A549 (cell line): ENCODE measurements at regions not wholly inside any gene's neighbourhood (a gene's known extent, or its start where the extent isn't known, plus 50 kb on each side); places are given as distances from the start of the nearest gene placed in this dataset.

Experiments used
- ATAC-seq, 2 experiments: fragments of 200-7000 bp in 1 of 2; fragments of >200 bp in 1 of 2; cut with Nextera tagmentation in 1 of 2; cut with Tn5 transposase in 1 of 2; 3 replicates each; pipeline versions ENCODE4 v1.8.0 to v1.9.1; 2018 to 2020; ENCODE audit warnings: mild to moderate bottlenecking in 1 of 2, moderate library complexity in 1 of 2
- CTCF ChIA-PET: fragments of 300-600 bp; sonication (Branson Sonifier 250); formaldehyde crosslinking; extraction: SDS; loops from one replicate; lab custom pipeline; 2021; ENCODE audit warnings: antibody characterized with exemption, inconsistent platforms; lab: Yijun Ruan, JAX
- POLR2A ChIA-PET: fragments of 350-600 bp; formaldehyde crosslinking; extraction: SDS; loops from one replicate; lab custom pipeline; 2021; ENCODE audit warnings: antibody characterized with exemption, inconsistent platforms; lab: Yijun Ruan, JAX
- DNase-seq, 2 experiments: peaks; one replicate each; pipeline versions ENCODE4 v3.0.0 to v3.0.0-alpha.2; 2011 to 2016; ENCODE audit warnings: low read depth in 1 of 2, low spot score in 1 of 2
- FAIRE-seq: peaks from 2 replicates; lab custom pipeline; 2011; peaks lifted over from hg19 to GRCh38; lab: Jason Lieb, UNC
- H3K27ac ChIP-seq, 2 experiments: fragments of >200 bp; sonication (Bioruptor Twin); formaldehyde crosslinking; 3 replicates each; pipeline ENCODE4 v1.5.1; 2016 to 2017
- H3K4me1 ChIP-seq: fragments of >200 bp; sonication (Bioruptor Twin); formaldehyde crosslinking; 3 replicates; pipeline ENCODE4 v1.6.1; 2016
- H3K4me2 ChIP-seq: fragments of >200 bp; sonication (Bioruptor Twin); formaldehyde crosslinking; 3 replicates; pipeline ENCODE4 v1.6.1; 2016
- H3K4me3 ChIP-seq: fragments of >200 bp; sonication (Bioruptor Twin); formaldehyde crosslinking; 3 replicates; pipeline ENCODE4 v1.5.1; 2016
- H3K9me3 ChIP-seq: fragments of >200 bp; sonication (Bioruptor Twin); formaldehyde crosslinking; 3 replicates; pipeline ENCODE4 v1.6.1; 2016
- ATOH8 ChIP-seq: fragments of 250-450 bp; sonication (Bioruptor Pico); IDR thresholded peaks from 2 replicates; pipeline ENCODE4 v1.5.0; 2020; ENCODE audit warnings: low read depth, mild to moderate bottlenecking, moderate library complexity
- BCL3 ChIP-seq: fragments of >200 bp; sonication (Bioruptor Twin); formaldehyde crosslinking; IDR thresholded peaks from 3 replicates; pipeline ENCODE4 v1.6.1; 2016
- CEBPB ChIP-seq, 2 experiments: fragments of >200 bp in 1 of 2; sonication (Bioruptor Twin) in 1 of 2; formaldehyde crosslinking in 1 of 2; IDR thresholded peaks; 2 replicates each; pipeline ENCODE4 v1.6.1; 2012 to 2016
- CHD2 ChIP-seq: fragments of 150-350 bp; IDR thresholded peaks from 2 replicates; pipeline ENCODE4 v1.6.1; 2014; ENCODE audit warnings: low read length; ENCODE audit not compliant: partially characterized antibody
- CTCF ChIP-seq: fragments of >200 bp; sonication (Bioruptor Twin); formaldehyde crosslinking; IDR thresholded peaks from 3 replicates; pipeline ENCODE4 v1.5.1; 2016
- EHF ChIP-seq: fragments of 250-450 bp; sonication (Bioruptor Pico); IDR thresholded peaks from 2 replicates; pipeline ENCODE4 v1.5.0; 2020; ENCODE audit warnings: mild to moderate bottlenecking
- EP300 ChIP-seq, 2 experiments: fragments of >200 bp; sonication (Bioruptor Twin); formaldehyde crosslinking; IDR thresholded peaks; 2 replicates in 1 of 2; 3 replicates in 1 of 2; pipeline ENCODE4 v1.6.1; 2016 to 2017
- ESRRA ChIP-seq: fragments of 150-350 bp; IDR thresholded peaks from 2 replicates; pipeline ENCODE4 v1.6.1; 2014; ENCODE audit warnings: mild to moderate bottlenecking, low read length, borderline replicate concordance
- FOSB ChIP-seq: fragments of 250-450 bp; sonication (Bioruptor Pico); IDR thresholded peaks from 2 replicates; pipeline ENCODE4 v1.5.0; 2020; ENCODE audit warnings: mild to moderate bottlenecking, moderate library complexity
- FOSL2 ChIP-seq, 2 experiments: fragments of 450-650 bp in 1 of 2; fragments of >200 bp in 1 of 2; sonication (Bioruptor Twin) in 1 of 2; formaldehyde crosslinking; IDR thresholded peaks; 2 replicates each; pipeline versions ENCODE4 v1.5.0 to v1.6.1; 2016 to 2020; ENCODE audit warnings: mild to moderate bottlenecking in 1 of 2, moderate library complexity in 1 of 2
- HES2 ChIP-seq: fragments of >200 bp; sonication (Bioruptor Twin); formaldehyde crosslinking; IDR thresholded peaks from 2 replicates; pipeline ENCODE4 v1.6.1; 2016
- HEYL ChIP-seq: fragments of 250-450 bp; sonication (Bioruptor Pico); IDR thresholded peaks from 2 replicates; pipeline ENCODE4 v1.8.0; 2021; ENCODE audit warnings: mild to moderate bottlenecking, moderate library complexity
- HMGXB4 ChIP-seq: fragments of 250-450 bp; sonication (Bioruptor Pico); IDR thresholded peaks from 2 replicates; pipeline ENCODE4 v1.5.0; 2021; ENCODE audit warnings: mild to moderate bottlenecking, moderate library complexity, borderline replicate concordance
- HOXB13 ChIP-seq: fragments of 250-450 bp; sonication (Bioruptor Pico); IDR thresholded peaks from 2 replicates; pipeline ENCODE4 v1.5.0; 2020; ENCODE audit warnings: low read depth, mild to moderate bottlenecking, moderate library complexity
- MAX ChIP-seq: IDR thresholded peaks from 2 replicates; pipeline ENCODE4 v1.6.1; 2012
- NR3C1 ChIP-seq: fragments of >200 bp; sonication (Bioruptor Twin); formaldehyde crosslinking; IDR thresholded peaks from 3 replicates; pipeline ENCODE4 v1.6.1; 2017
- POLR2A ChIP-seq: IDR thresholded peaks from 2 replicates; pipeline ENCODE4 v1.6.1; 2012; ENCODE audit warnings: mild to moderate bottlenecking, low read length
- RCOR1 ChIP-seq: fragments of 150-350 bp; IDR thresholded peaks from 2 replicates; pipeline ENCODE4 v1.6.1; 2014; ENCODE audit warnings: antibody characterized with exemption, low read length, low read depth
- RNF2 ChIP-seq: fragments of 200-600 bp; sonication (generic); IDR thresholded peaks from 2 replicates; pipeline ENCODE4 v1.6.1; 2016; ENCODE audit warnings: low read depth, mild to moderate bottlenecking, antibody characterized with exemption, moderate library complexity, borderline replicate concordance
- TP53 ChIP-seq: fragments of 250-450 bp; sonication (Bioruptor Pico); IDR thresholded peaks from 2 replicates; pipeline ENCODE4 v1.5.0; 2021; ENCODE audit warnings: mild to moderate bottlenecking, moderate library complexity
- ZFP36 ChIP-seq: fragments of 450-650 bp; IDR thresholded peaks from 2 replicates; pipeline ENCODE4 v1.6.1; 2014; ENCODE audit warnings: borderline replicate concordance; ENCODE audit not compliant: partially characterized antibody
- ZNF302 ChIP-seq: fragments of 250-450 bp; sonication (Bioruptor Pico); IDR thresholded peaks from 2 replicates; pipeline ENCODE4 v1.9.0; 2021; ENCODE audit warnings: inconsistent platforms, mild to moderate bottlenecking, moderate library complexity
- ZSCAN20 ChIP-seq: fragments of 250-450 bp; sonication (Bioruptor Pico); IDR thresholded peaks from 2 replicates; pipeline ENCODE4 v1.8.0; 2022; ENCODE audit warnings: mild to moderate bottlenecking, moderate library complexity
- WGBS: methylation state at CpG from one replicate; pipeline ENCODE4 v1.1.6; 2017; ENCODE audit errors: missing lambda C conversion rate; 5-methylcytosine and 5-hydroxymethylcytosine counted together

GRCh38 chr11:64456509-64457320 lies 97.8 kb downstream of the RPS6KA4 start (continued):
- no peak for TF ChIP-seq RNF2
- no peak for TF ChIP-seq CEBPB (IDR thresholded peaks at IDR 0.05)
- no peak for TF ChIP-seq TP53 (CRISPR knock-in tag)
- TF ChIP-seq HMGXB4 (CRISPR knock-in tag), result no peak
- TF ChIP-seq FOSL2 (IDR thresholded peaks at IDR 0.05), result no peak
- TF ChIP-seq FOSL2 (CRISPR knock-in tag; IDR thresholded peaks at IDR 0.05), result no peak
- no peak for TF ChIP-seq MAX
- no peak for TF ChIP-seq ZSCAN20
- no peak for TF ChIP-seq ATOH8 (CRISPR knock-in tag)
- TF ChIP-seq POLR2A, result no peak
- TF ChIP-seq, all 56 proteins: peak for 0

- DNase-seq (no peak), ATAC-seq (no peak), FAIRE-seq (no peak)
- Histone ChIP-seq H3K4me2 (no peak overlapping the region), H3K9me3 (no peaks in the 10 kb centered on the region), H3K4me1 (no peaks in the 10 kb centered on the region), H3K4me3 (no peak overlapping the region), H3K27ac (no peak overlapping the region)
- WGBS, result 64% methylated on average over 12 of the region's 12 CpGs
- ChIA-PET POLR2A (no interaction called here), CTCF (interaction anchor here (0.6 to 18.0 kb wide), 5 partner anchors 8 to 193 kb away, joined by 3 to 255 read pairs (median 7); no protein-coding TSS in a partner anchor)
- TF ChIP-seq EP300 (IDR thresholded peaks at IDR 0.05), result no peak
- TF ChIP-seq CTCF, result no peak
- no peak for TF ChIP-seq HES2
- TF ChIP-seq BCL3, result no peak
- TF ChIP-seq ZFP36, result no peak
- no peak for TF ChIP-seq ESRRA
- no peak for TF ChIP-seq HEYL (CRISPR knock-in tag)
These were observed 98.2 kb upstream of the SLC22A11 start for GRCh38 chr11:64457416-64458010.

GRCh38 chr11:64458997-64459396 lies 96.7 kb upstream of the SLC22A11 start:
- no peak for ATAC-seq
- no peaks in the 10 kb centered on the region for H3K4me1 ChIP-seq
- 57% methylated on average over 7 of the region's 10 CpGs for WGBS
- DNase-seq, result no peak
- no peaks in the 10 kb centered on the region for H3K9me3 ChIP-seq
- CTCF ChIA-PET, result interaction anchor here (0.6 to 18.0 kb wide), 4 partner anchors 9 to 316 kb away, joined by 3 to 255 read pairs (median 17); no protein-coding TSS in a partner anchor
- H3K4me3 ChIP-seq, result no peak overlapping the region
- no peak overlapping the region for H3K27ac ChIP-seq
- no peak for FAIRE-seq
- H3K4me2 ChIP-seq, result no peak overlapping the region
- POLR2A ChIA-PET, result no interaction called here
- TF ChIP-seq EHF (CRISPR knock-in tag) (no peak), NR3C1 (no peak), RNF2 (no peak), HOXB13 (CRISPR knock-in tag) (no peak), RCOR1 (no peak), CTCF (no peak), ZNF302 (no peak), ATOH8 (CRISPR knock-in tag) (no peak), CHD2 (no peak), HEYL (CRISPR knock-in tag) (no peak), ESRRA (no peak), FOSB (CRISPR knock-in tag) (no peak)
